Ovary (tissue), 3 donors: ENCODE measurements at regions not wholly inside any gene's neighbourhood (a gene's known extent, or its start where the extent isn't known, plus 50 kb on each side); places are given as distances from the start of the nearest gene placed in this dataset.

ENCODE experiments used
- EP300 ChIP-seq: sonication (generic); formaldehyde crosslinking; IDR thresholded peaks from one replicate; pipeline ENCODE4 v1.6.1; 2017; ENCODE audit warnings: antibody characterized with exemption
- POLR2A ChIP-seq: fragments of 450-650 bp; IDR thresholded peaks from one replicate; pipeline ENCODE4 v1.6.1; 2017; ENCODE audit warnings: antibody characterized with exemption, mild to moderate bottlenecking, moderate library complexity
- TF ChIP-seq, protein P1 (sequence below), 3 donors: fragments of 450-650 bp in 2 of 3; fragments of 200-600 bp in 1 of 3; IDR thresholded peaks; one replicate each; pipeline versions ENCODE4 v1.5.1 to v1.8.0; 2016 to 2022; ENCODE audit warnings: antibody characterized with exemption in 3 of 3, mild to moderate bottlenecking in 1 of 3
- donor health status: DM: no; HTN: no; CAD: no.

DNA sequence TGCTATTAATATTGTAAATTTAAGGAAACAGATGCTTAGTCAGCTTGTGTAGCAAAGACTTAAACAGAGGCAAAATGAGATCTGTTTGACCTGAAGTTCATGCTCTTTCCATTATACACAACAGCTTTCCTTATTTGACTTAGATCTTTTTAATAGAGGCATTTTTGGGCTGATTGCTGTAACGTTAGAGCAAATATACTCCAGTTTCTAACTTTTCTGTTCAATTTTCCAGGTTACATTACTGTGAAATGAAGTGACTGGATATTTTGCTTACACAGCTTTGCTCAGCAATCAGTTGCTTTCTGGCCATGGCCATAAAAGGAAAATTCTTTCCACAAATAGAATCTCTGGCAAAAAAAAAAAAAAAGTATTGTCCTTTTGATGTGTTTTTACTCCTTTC, 146.2 kb downstream of the PCDH7 start:
- TF ChIP-seq, protein P1, sequence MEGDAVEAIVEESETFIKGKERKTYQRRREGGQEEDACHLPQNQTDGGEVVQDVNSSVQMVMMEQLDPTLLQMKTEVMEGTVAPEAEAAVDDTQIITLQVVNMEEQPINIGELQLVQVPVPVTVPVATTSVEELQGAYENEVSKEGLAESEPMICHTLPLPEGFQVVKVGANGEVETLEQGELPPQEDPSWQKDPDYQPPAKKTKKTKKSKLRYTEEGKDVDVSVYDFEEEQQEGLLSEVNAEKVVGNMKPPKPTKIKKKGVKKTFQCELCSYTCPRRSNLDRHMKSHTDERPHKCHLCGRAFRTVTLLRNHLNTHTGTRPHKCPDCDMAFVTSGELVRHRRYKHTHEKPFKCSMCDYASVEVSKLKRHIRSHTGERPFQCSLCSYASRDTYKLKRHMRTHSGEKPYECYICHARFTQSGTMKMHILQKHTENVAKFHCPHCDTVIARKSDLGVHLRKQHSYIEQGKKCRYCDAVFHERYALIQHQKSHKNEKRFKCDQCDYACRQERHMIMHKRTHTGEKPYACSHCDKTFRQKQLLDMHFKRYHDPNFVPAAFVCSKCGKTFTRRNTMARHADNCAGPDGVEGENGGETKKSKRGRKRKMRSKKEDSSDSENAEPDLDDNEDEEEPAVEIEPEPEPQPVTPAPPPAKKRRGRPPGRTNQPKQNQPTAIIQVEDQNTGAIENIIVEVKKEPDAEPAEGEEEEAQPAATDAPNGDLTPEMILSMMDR (IDR thresholded peaks at IDR 0.05) = no peak
- TF ChIP-seq POLR2A (no peak), EP300 (no peak)
